22Rv1 (cell line): ENCODE measurements at regions not wholly inside any gene's neighbourhood (a gene's known extent, or its start where the extent isn't known, plus 50 kb on each side); places are given as distances from the start of the nearest gene placed in this dataset.

Source experiments
- CTCF ChIP-seq: fragments of 450-650 bp; IDR thresholded peaks from 2 replicates; pipeline ENCODE4 v1.5.1; 2017; ENCODE audit warnings: mild to moderate bottlenecking
- ZFX ChIP-seq: fragments of 450-650 bp; IDR thresholded peaks from 2 replicates; pipeline ENCODE4 v1.6.1; 2017; ENCODE audit warnings: antibody characterized with exemption, borderline replicate concordance

GRCh38 chr2:43018179-43019024, 208.0 kb downstream of the ZFP36L2 start:
- no peak for TF ChIP-seq CTCF
- TF ChIP-seq ZFX = no peak
